Brain pericyte (primary cell): ENCODE measurements at regions not wholly inside any gene's neighbourhood (a gene's known extent, or its start where the extent isn't known, plus 50 kb on each side); places are given as distances from the start of the nearest gene placed in this dataset.

ENCODE experiments used
- DNase-seq: peaks from one replicate; pipeline ENCODE4 v3.0.0-alpha.2; 2012; ENCODE audit warnings: low read depth, low spot score

- no peak for DNase-seq
Observed at GRCh38 chr7:47147213-47147631, 434.7 kb downstream of the TNS3 start.

GRCh38 chr7:47145982-47146381 lies 435.9 kb downstream of the TNS3 start:
- no peak for DNase-seq

GRCh38 chr7:47145186-47145725 lies 436.7 kb downstream of the TNS3 start:
- DNase-seq, result no peak

- no peak for DNase-seq
Observed at GRCh38 chr7:47143339-47143738, 438.6 kb downstream of the TNS3 start.

GRCh38 chr7:47142867-47143175 lies 439.1 kb downstream of the TNS3 start:
- DNase-seq, result no peak

GRCh38 chr7:47142169-47142866 lies 439.6 kb downstream of the TNS3 start:
- DNase-seq, result no peak

GRCh38 chr7:47132471-47132870 lies 449.4 kb downstream of the TNS3 start:
- DNase-seq, result no peak

- DNase-seq, result no peak
Observed at GRCh38 chr7:47128700-47129099, 453.2 kb downstream of the TNS3 start.

GRCh38 chr7:47125529-47125928 lies 456.4 kb downstream of the TNS3 start:
- no peak for DNase-seq

- no peak for DNase-seq
Observed at GRCh38 chr7:47119261-47119865, 462.5 kb downstream of the TNS3 start.

GRCh38 chr7:47104206-47104549 lies 477.7 kb downstream of the TNS3 start:
- DNase-seq, result no peak

- DNase-seq, result no peak
Observed at GRCh38 chr7:47103498-47104205, 478.3 kb downstream of the TNS3 start.

GRCh38 chr7:47102331-47102841 lies 479.5 kb downstream of the TNS3 start:
- DNase-seq, result no peak

GRCh38 chr7:47100817-47101435 lies 481.0 kb downstream of the TNS3 start:
- DNase-seq, result peak; percentile 21

GRCh38 chr7:47100148-47100816 lies 481.6 kb downstream of the TNS3 start:
- no peak for DNase-seq

GRCh38 chr7:47097431-47097830 lies 484.5 kb downstream of the TNS3 start:
- DNase-seq, result no peak

- no peak for DNase-seq
Observed at GRCh38 chr7:47095946-47096345, 486.0 kb downstream of the TNS3 start.

- DNase-seq, result no peak
Observed at GRCh38 chr7:47094462-47094861, 487.4 kb downstream of the TNS3 start.

GRCh38 chr7:47093320-47094234 lies 488.3 kb downstream of the TNS3 start:
- DNase-seq, result no peak

GRCh38 chr7:47092336-47092735 lies 489.6 kb downstream of the TNS3 start:
- DNase-seq, result no peak

- DNase-seq, result no peak
Observed at GRCh38 chr7:47091141-47091540, 490.8 kb downstream of the TNS3 start.
